ENCODE measurements at regions not wholly inside any gene's neighbourhood (a gene's known extent, or its start where the extent isn't known, plus 50 kb on each side); places are given as distances from the start of the nearest gene placed in this dataset.
"Not testable (repeated sequence)": the region's sequence is repeated elsewhere in the genome, so short reads cannot be mapped to it uniquely, and the experiment has no call there.

- DNase-seq = no peak
Measured at GRCh38 chr4:12140864-12141263, 712.2 kb upstream of the HS3ST1 start.

- no peak for DNase-seq
Measured at GRCh38 chr4:12139296-12139695, 710.6 kb upstream of the HS3ST1 start.

- DNase-seq = no peak
Measured at GRCh38 chr4:12138488-12138887, 709.8 kb upstream of the HS3ST1 start.

- no peak for DNase-seq
Measured at GRCh38 chr4:12137575-12137974, 708.9 kb upstream of the HS3ST1 start.

GRCh38 chr4:12126474-12126873 is 697.8 kb upstream of the HS3ST1 start:
- DNase-seq = no peak

GRCh38 chr4:12124138-12124537 is 695.4 kb upstream of the HS3ST1 start:
- DNase-seq = no peak

GRCh38 chr4:12123707-12124106 is 695.0 kb upstream of the HS3ST1 start:
- no peak for DNase-seq

GRCh38 chr4:12122316-12122715 is 693.6 kb upstream of the HS3ST1 start:
- DNase-seq = no peak

GRCh38 chr4:12120968-12121367 is 692.3 kb upstream of the HS3ST1 start:
- no peak for DNase-seq

- DNase-seq = no peak
Measured at GRCh38 chr4:12118651-12119213, 690.0 kb upstream of the HS3ST1 start.

GRCh38 chr4:12116009-12116552 is 687.4 kb upstream of the HS3ST1 start:
- DNase-seq = no peak

- DNase-seq = no peak
Measured at GRCh38 chr4:12110627-12111026, 681.9 kb upstream of the HS3ST1 start.

GRCh38 chr4:12109056-12109455 is 680.4 kb upstream of the HS3ST1 start:
- not testable (repeated sequence) for DNase-seq

- DNase-seq = no peak
Measured at GRCh38 chr4:12105519-12105918, 676.8 kb upstream of the HS3ST1 start.

- DNase-seq = not testable (repeated sequence)
Measured at GRCh38 chr4:12089920-12090319, 661.2 kb upstream of the HS3ST1 start.

- no peak for DNase-seq
Measured at GRCh38 chr4:12084690-12085089, 656.0 kb upstream of the HS3ST1 start.

GRCh38 chr4:12071316-12071715 is 642.6 kb upstream of the HS3ST1 start:
- DNase-seq = no peak

- DNase-seq = no peak
Measured at GRCh38 chr4:12053966-12054365, 625.3 kb upstream of the HS3ST1 start.

- no peak for DNase-seq
Measured at GRCh38 chr4:12053556-12053955, 624.9 kb upstream of the HS3ST1 start.

- DNase-seq = no peak
Measured at GRCh38 chr4:12050357-12050756, 621.7 kb upstream of the HS3ST1 start.

- no peak for DNase-seq
Measured at GRCh38 chr4:12042818-12043217, 614.1 kb upstream of the HS3ST1 start.

GRCh38 chr4:12041828-12042227 is 613.1 kb upstream of the HS3ST1 start:
- no peak for DNase-seq

GRCh38 chr4:12036450-12036849 is 607.8 kb upstream of the HS3ST1 start:
- no peak for DNase-seq

GRCh38 chr4:12028258-12028657 is 599.6 kb upstream of the HS3ST1 start:
- DNase-seq = no peak

GRCh38 chr4:12022409-12022808 is 593.7 kb upstream of the HS3ST1 start:
- no peak for DNase-seq
